Parathyroid adenoma (tissue), 2 donors: ENCODE measurements at regions not wholly inside any gene's neighbourhood (a gene's known extent, or its start where the extent isn't known, plus 50 kb on each side); places are given as distances from the start of the nearest gene placed in this dataset.

Experiments
- H2AFZ ChIP-seq: fragments of 300-600 bp; sonication (generic); one replicate; pipeline ENCODE4 v1.7.0; 2017; ENCODE audit warnings: antibody characterized with exemption, mild to moderate bottlenecking
- H3K27ac ChIP-seq: fragments of 300-600 bp; sonication (generic); one replicate; pipeline ENCODE4 v1.7.0; 2017
- H3K27me3 ChIP-seq: fragments of 300-600 bp; sonication (generic); one replicate; pipeline ENCODE4 v1.7.0; 2017; ENCODE audit warnings: low read length; ENCODE audit not compliant: control insufficient read depth, insufficient read depth
- H3K36me3 ChIP-seq: fragments of 300-600 bp; sonication (generic); one replicate; pipeline ENCODE4 v1.7.0; 2017; ENCODE audit warnings: low read length; ENCODE audit not compliant: control insufficient read depth, insufficient read depth
- H3K4me1 ChIP-seq: fragments of 300-600 bp; sonication (generic); one replicate; pipeline ENCODE4 v1.7.0; 2017; ENCODE audit warnings: control low read depth
- H3K4me2 ChIP-seq: fragments of 300-600 bp; sonication (generic); one replicate; pipeline ENCODE4 v1.7.0; 2017; ENCODE audit warnings: low read length
- H3K4me3 ChIP-seq: fragments of 300-600 bp; sonication (generic); one replicate; pipeline ENCODE4 v1.7.0; 2017; ENCODE audit warnings: low read depth, low read length
- H3K79me2 ChIP-seq: fragments of 300-600 bp; sonication (generic); one replicate; pipeline ENCODE4 v1.7.0; 2017; ENCODE audit warnings: control low read depth
- H3K9ac ChIP-seq: fragments of 300-600 bp; sonication (generic); one replicate; pipeline ENCODE4 v1.7.0; 2017; ENCODE audit warnings: mild to moderate bottlenecking
- H3K9me3 ChIP-seq: fragments of 300-600 bp; sonication (generic); one replicate; pipeline ENCODE4 v1.7.0; 2017; ENCODE audit warnings: low read length; ENCODE audit not compliant: control insufficient read depth
- TF ChIP-seq, protein P1 (sequence below): fragments of 300-600 bp; sonication (generic); IDR thresholded peaks from one replicate; pipeline ENCODE4 v1.7.0; 2017; ENCODE audit warnings: antibody characterized with exemption, mild to moderate bottlenecking
- donor health status: primary hyperparathyroidism.

DNA sequence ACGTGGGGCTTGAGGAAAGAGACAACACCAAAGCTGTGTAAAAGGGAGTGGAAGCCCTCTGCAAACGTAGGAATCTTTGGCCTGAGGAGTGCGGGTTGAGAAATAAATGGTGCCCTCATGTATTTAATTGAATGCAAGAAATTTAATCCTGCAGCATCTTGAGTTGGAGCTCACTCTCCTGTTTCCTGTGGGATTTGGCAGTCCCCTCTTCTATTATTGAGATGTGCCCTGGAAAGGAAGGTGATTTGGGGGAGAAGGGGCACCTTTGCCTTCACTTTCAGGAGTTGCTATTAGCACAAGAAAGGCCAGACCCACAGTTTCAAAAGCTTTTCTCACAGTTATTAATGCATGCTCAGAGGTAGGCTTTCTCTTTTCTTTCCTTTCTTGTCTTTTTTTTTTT lies 201.4 kb upstream of the HDDC2 start:
- Histone ChIP-seq H3K27ac (no peak overlapping the region), H3K9ac (no peak overlapping the region), H3K27me3 (no peaks in the 10 kb centered on the region), H2AFZ (no peak overlapping the region), H3K4me3 (no peak overlapping the region), H3K79me2 (no peaks in the 10 kb centered on the region), H3K9me3 (no peaks in the 10 kb centered on the region), H3K4me2 (no peak overlapping the region), H3K36me3 (no peaks in the 10 kb centered on the region), H3K4me1 (no peaks in the 10 kb centered on the region)
- TF ChIP-seq, protein P1, sequence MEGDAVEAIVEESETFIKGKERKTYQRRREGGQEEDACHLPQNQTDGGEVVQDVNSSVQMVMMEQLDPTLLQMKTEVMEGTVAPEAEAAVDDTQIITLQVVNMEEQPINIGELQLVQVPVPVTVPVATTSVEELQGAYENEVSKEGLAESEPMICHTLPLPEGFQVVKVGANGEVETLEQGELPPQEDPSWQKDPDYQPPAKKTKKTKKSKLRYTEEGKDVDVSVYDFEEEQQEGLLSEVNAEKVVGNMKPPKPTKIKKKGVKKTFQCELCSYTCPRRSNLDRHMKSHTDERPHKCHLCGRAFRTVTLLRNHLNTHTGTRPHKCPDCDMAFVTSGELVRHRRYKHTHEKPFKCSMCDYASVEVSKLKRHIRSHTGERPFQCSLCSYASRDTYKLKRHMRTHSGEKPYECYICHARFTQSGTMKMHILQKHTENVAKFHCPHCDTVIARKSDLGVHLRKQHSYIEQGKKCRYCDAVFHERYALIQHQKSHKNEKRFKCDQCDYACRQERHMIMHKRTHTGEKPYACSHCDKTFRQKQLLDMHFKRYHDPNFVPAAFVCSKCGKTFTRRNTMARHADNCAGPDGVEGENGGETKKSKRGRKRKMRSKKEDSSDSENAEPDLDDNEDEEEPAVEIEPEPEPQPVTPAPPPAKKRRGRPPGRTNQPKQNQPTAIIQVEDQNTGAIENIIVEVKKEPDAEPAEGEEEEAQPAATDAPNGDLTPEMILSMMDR, result no peak

DNA sequence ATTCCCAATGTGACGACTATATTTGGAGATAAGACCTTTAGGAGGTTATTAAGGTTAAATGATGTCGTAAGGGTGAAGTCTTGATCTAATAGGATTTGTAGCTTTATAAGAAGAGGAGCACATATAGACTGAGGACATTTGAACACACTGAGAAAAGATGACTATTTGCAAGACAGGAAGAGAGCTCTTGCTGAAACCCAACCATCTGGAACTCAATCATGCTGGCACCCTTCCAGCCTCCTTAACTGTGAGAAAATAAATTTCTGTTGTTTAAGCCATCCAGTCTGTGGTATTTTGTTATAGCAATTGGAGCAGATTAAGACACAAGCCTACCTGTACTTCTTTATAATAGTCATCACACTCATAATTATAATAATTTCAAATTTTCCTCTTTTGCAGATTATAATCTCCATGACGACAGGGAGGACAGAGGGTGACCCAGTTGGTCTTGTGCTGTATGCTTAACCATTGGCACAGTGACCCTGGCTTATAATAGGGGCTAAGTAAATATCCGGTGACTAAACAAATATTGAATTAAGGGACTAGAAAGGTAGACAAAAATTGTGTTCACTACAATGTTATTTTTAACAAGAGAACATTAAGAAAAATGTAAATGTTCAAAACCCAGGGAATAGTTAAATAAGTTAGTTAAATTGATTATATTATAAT lies 206.4 kb upstream of the HDDC2 start:
- no peak overlapping the region for H3K4me3 ChIP-seq
- no peak overlapping the region for H3K4me2 ChIP-seq
- TF ChIP-seq, protein P1, result no peak
- H3K9ac ChIP-seq, result no peak overlapping the region
- no peak overlapping the region for H3K27ac ChIP-seq
- no peaks in the 10 kb centered on the region for H3K27me3 ChIP-seq
- no peaks in the 10 kb centered on the region for H3K4me1 ChIP-seq
- no peaks in the 10 kb centered on the region for H3K9me3 ChIP-seq
- H2AFZ ChIP-seq, result no peak overlapping the region
- no peaks in the 10 kb centered on the region for H3K36me3 ChIP-seq
- no peaks in the 10 kb centered on the region for H3K79me2 ChIP-seq

DNA sequence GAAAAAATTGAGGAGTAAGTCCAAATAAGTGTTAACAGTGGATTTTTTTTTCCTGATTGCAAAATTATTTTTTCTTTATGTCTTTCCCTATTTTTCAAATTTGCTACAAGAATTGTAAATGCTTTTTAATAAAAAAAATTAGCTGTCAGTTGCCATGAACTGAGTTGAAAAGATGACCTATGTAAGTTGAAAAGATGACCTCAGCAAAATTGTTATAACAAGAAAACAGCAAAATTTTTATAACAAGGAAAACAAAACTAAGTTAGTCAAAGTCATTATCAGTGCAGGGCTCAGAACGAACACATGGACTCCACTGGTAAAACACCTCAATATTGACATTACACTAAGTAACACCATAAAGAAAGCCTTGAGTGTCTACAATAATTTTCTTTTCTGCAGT lies 207.0 kb upstream of the HDDC2 start:
- TF ChIP-seq, protein P1, result no peak
- no peaks in the 10 kb centered on the region for H3K4me1 ChIP-seq
- no peak overlapping the region for H3K27ac ChIP-seq
- H3K4me3 ChIP-seq, result no peak overlapping the region
- no peaks in the 10 kb centered on the region for H3K27me3 ChIP-seq
- H3K4me2 ChIP-seq, result no peak overlapping the region
- H3K79me2 ChIP-seq, result no peaks in the 10 kb centered on the region
- H3K36me3 ChIP-seq, result no peaks in the 10 kb centered on the region
- H3K9ac ChIP-seq, result no peak overlapping the region
- no peaks in the 10 kb centered on the region for H3K9me3 ChIP-seq
- no peak overlapping the region for H2AFZ ChIP-seq

DNA sequence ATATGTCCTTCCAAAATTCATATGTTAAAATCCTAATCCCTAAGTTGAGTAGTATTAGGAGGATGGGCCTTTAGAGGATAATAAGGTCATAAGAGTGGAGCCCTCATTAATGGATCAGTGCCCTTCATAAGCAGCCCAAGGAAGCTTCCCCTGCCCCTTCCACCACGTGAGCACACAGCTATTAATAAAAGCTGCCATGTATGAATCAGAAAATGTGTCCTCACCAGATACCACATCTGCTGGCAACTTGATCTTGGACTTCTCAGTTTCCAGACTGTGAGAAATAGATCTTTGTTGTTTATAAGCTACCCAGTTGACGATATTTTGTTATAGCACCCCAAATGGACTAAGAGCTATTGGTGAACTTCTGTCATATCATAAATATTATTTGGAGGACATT lies 207.7 kb upstream of the HDDC2 start:
- no peaks in the 10 kb centered on the region for H3K36me3 ChIP-seq
- H3K9ac ChIP-seq, result no peak overlapping the region
- no peak overlapping the region for H3K4me2 ChIP-seq
- H3K79me2 ChIP-seq, result no peaks in the 10 kb centered on the region
- TF ChIP-seq, protein P1, result no peak
- H3K4me3 ChIP-seq, result no peak overlapping the region
- H3K27ac ChIP-seq, result no peak overlapping the region
- H2AFZ ChIP-seq, result no peak overlapping the region
- no peaks in the 10 kb centered on the region for H3K4me1 ChIP-seq
- H3K27me3 ChIP-seq, result no peaks in the 10 kb centered on the region
- H3K9me3 ChIP-seq, result no peaks in the 10 kb centered on the region

DNA sequence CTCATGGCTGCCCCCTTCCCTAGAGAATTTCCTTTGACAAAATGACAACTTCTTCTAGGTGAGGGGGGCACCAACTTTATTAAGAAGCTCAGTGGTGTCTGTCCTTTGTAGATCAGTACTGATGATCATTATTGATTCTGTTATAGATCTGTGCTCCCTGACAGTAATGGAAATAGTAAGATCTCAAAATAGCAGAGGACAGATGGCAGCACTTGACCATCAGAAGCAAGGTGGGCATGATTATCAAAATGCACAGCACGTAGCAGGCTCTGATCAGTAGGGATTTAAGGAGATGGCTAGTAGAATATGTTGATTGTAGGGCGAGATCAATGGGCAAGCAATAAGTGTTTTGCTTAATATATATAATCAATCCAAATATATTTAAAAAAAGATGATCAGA lies 208.6 kb upstream of the HDDC2 start:
- no peak overlapping the region for H2AFZ ChIP-seq
- no peak overlapping the region for H3K4me3 ChIP-seq
- TF ChIP-seq, protein P1, result no peak
- H3K4me2 ChIP-seq, result no peak overlapping the region
- no peak overlapping the region for H3K27ac ChIP-seq
- no peaks in the 10 kb centered on the region for H3K79me2 ChIP-seq
- H3K36me3 ChIP-seq, result no peaks in the 10 kb centered on the region
- H3K9me3 ChIP-seq, result no peaks in the 10 kb centered on the region
- H3K27me3 ChIP-seq, result no peaks in the 10 kb centered on the region
- H3K4me1 ChIP-seq, result no peaks in the 10 kb centered on the region
- no peak overlapping the region for H3K9ac ChIP-seq
